Endothelial cell of umbilical vein (primary cell): ENCODE measurements at regions not wholly inside any gene's neighbourhood (a gene's known extent, or its start where the extent isn't known, plus 50 kb on each side); places are given as distances from the start of the nearest gene placed in this dataset.

Experiments used
- CTCF ChIP-seq, 2 donors: IDR thresholded peaks; 1 replicate in 1 of 2; 2 replicates in 1 of 2; pipeline ENCODE4 v1.5.1; 2011; ENCODE audit warnings: low read length in 2 of 2, mild to moderate bottlenecking in 2 of 2, moderate library complexity in 2 of 2, control low read depth in 1 of 2, inconsistent platforms in 1 of 2, low read depth in 1 of 2; ENCODE audit not compliant: insufficient read depth in 1 of 2; ENCODE audit errors: extremely low read depth in 1 of 2
- FOS ChIP-seq: IDR thresholded peaks from 2 replicates; pipeline ENCODE4 v1.6.1; 2011; ENCODE audit warnings: mild to moderate bottlenecking, low read length, moderate library complexity, borderline replicate concordance; ENCODE audit not compliant: insufficient read depth
- MAX ChIP-seq: IDR thresholded peaks from 2 replicates; pipeline ENCODE4 v1.6.1; 2011; ENCODE audit not compliant: insufficient read depth, insufficient read length
- POLR2A ChIP-seq: IDR thresholded peaks from 2 replicates; pipeline ENCODE4 v1.6.1; 2012; ENCODE audit warnings: low read depth, mild to moderate bottlenecking, control low read depth, low read length

- TF ChIP-seq CTCF (IDR thresholded peaks at IDR 0.05; ENCODE audit: extremely low read depth in 1 of 2, insufficient read depth in 1 of 2, low read depth in 1 of 2, low read length in 2 of 2) (no peak), FOS (no peak), POLR2A (no peak), MAX (no peak)
These were observed 465.3 kb downstream of the C4orf33 start for GRCh38 chr4:129561280-129561679.
